Neural cell (in vitro differentiated cells): ENCODE measurements at regions not wholly inside any gene's neighbourhood (a gene's known extent, or its start where the extent isn't known, plus 50 kb on each side); places are given as distances from the start of the nearest gene placed in this dataset.

ENCODE experiments used
- H2AFZ ChIP-seq: fragments of 200-600, 300-800 bp; sonication (generic), shearing (Covaris generic); 2 replicates; pipeline ENCODE4 v1.6.0; 2014; ENCODE audit warnings: low read depth, mild to moderate bottlenecking, antibody characterized with exemption, low read length, moderate library complexity
- H3F3A ChIP-seq: fragments of 200-600 bp; shearing (Covaris generic); 2 replicates; pipeline ENCODE4 v1.6.1; 2016; ENCODE audit warnings: mild to moderate bottlenecking, moderate library complexity, mixed read lengths, antibody characterized with exemption, low read length; ENCODE audit not compliant: insufficient read depth, poor library complexity, severe bottlenecking
- H3K27ac ChIP-seq: fragments of 200-600, 300-800 bp; sonication (generic), shearing (Covaris generic); 2 replicates; pipeline ENCODE4 v1.5.1; 2014; ENCODE audit warnings: mild to moderate bottlenecking, low read length, moderate library complexity
- H3K27me3 ChIP-seq: fragments of 300-800, 200-600 bp; sonication (generic), shearing (Covaris generic); 2 replicates; pipeline ENCODE4 v1.6.0; 2014; ENCODE audit warnings: mild to moderate bottlenecking, low read depth, low read length, moderate library complexity; ENCODE audit not compliant: insufficient read depth
- H3K36me3 ChIP-seq: fragments of 300-800, 200-600 bp; sonication (generic), shearing (Covaris generic); 2 replicates; pipeline ENCODE4 v1.5.1; 2014; ENCODE audit warnings: mild to moderate bottlenecking, antibody characterized with exemption, low read length, moderate library complexity; ENCODE audit not compliant: insufficient read depth
- H3K4me2 ChIP-seq: fragments of 300-800, 200-600 bp; sonication (generic), shearing (Covaris generic); 2 replicates; pipeline ENCODE4 v1.6.0; 2014; ENCODE audit warnings: mild to moderate bottlenecking, low read length
- H3K4me3 ChIP-seq: fragments of 300-800, 200-600 bp; sonication (generic), shearing (Covaris generic); 2 replicates; pipeline ENCODE4 v1.5.1; 2014; ENCODE audit warnings: mild to moderate bottlenecking, low read length, moderate library complexity
- H3K79me2 ChIP-seq: fragments of 200-600 bp; shearing (Covaris generic); replicated peaks from 2 replicates; pipeline ENCODE4 v1.6.0; 2014; ENCODE audit warnings: mild to moderate bottlenecking, low read length, moderate library complexity; ENCODE audit not compliant: insufficient read depth
- H3K9ac ChIP-seq: fragments of 300-800, 200-600 bp; sonication (generic), shearing (Covaris generic); 2 replicates; pipeline ENCODE4 v1.6.1; 2016; ENCODE audit warnings: mild to moderate bottlenecking, low read length, mixed read lengths
- H3K9me2 ChIP-seq: fragments of 200-600 bp; shearing (Covaris generic); 2 replicates; pipeline ENCODE4 v1.6.1; 2016; ENCODE audit warnings: mild to moderate bottlenecking, low read length, mixed read lengths; ENCODE audit not compliant: insufficient read depth
- H3K9me3 ChIP-seq: fragments of 200-600, 300-800 bp; sonication (generic), shearing (Covaris generic); 2 replicates; pipeline ENCODE4 v1.6.1; 2016; ENCODE audit warnings: mild to moderate bottlenecking, mixed run types, low read length, moderate library complexity, mixed read lengths
- H4K20me1 ChIP-seq: fragments of 200-600 bp; shearing (Covaris generic); 2 replicates; pipeline ENCODE4 v1.6.1; 2016; ENCODE audit warnings: mild to moderate bottlenecking, mixed run types; ENCODE audit not compliant: insufficient read depth
- EP300 ChIP-seq: fragments of 450-650 bp; conservative IDR thresholded peaks from 2 replicates; pipeline ENCODE4 v1.6.1; 2014; ENCODE audit warnings: antibody characterized with exemption, mild to moderate bottlenecking, moderate library complexity; ENCODE audit not compliant: poor library complexity, severe bottlenecking
- EZH2 ChIP-seq: fragments of 200-600, 300-800 bp; shearing (Covaris generic), sonication (generic); IDR thresholded peaks from 2 replicates; pipeline ENCODE4 v1.6.1; 2014; ENCODE audit warnings: antibody characterized with exemption, low read length, borderline replicate concordance, mild to moderate bottlenecking; ENCODE audit not compliant: insufficient read depth, poor library complexity, severe bottlenecking
- MXI1 ChIP-seq: fragments of 450-650 bp; conservative IDR thresholded peaks from 2 replicates; pipeline ENCODE4 v1.6.1; 2014; ENCODE audit warnings: antibody characterized with exemption, mild to moderate bottlenecking; ENCODE audit not compliant: poor library complexity, severe bottlenecking
- POLR2AphosphoS5 ChIP-seq: IDR thresholded peaks from 2 replicates; pipeline ENCODE4 v1.6.1; 2012
- RAD21 ChIP-seq: fragments of 450-650 bp; conservative IDR thresholded peaks from 2 replicates; pipeline ENCODE4 v1.6.1; 2014; ENCODE audit warnings: antibody characterized with exemption, mild to moderate bottlenecking, moderate library complexity
- TAF1 ChIP-seq: IDR thresholded peaks from 2 replicates; pipeline ENCODE4 v1.6.1; 2012; ENCODE audit warnings: low read depth
- TF ChIP-seq, protein P1 (sequence below): IDR thresholded peaks from 2 replicates; pipeline ENCODE4 v1.6.1; 2012; ENCODE audit warnings: borderline replicate concordance
- TF ChIP-seq, protein P2 (sequence below): fragments of 450-650 bp; IDR thresholded peaks from 2 replicates; pipeline ENCODE4 v1.5.1; 2014; ENCODE audit warnings: antibody characterized with exemption, mild to moderate bottlenecking, moderate library complexity; ENCODE audit not compliant: poor library complexity, severe bottlenecking

DNA sequence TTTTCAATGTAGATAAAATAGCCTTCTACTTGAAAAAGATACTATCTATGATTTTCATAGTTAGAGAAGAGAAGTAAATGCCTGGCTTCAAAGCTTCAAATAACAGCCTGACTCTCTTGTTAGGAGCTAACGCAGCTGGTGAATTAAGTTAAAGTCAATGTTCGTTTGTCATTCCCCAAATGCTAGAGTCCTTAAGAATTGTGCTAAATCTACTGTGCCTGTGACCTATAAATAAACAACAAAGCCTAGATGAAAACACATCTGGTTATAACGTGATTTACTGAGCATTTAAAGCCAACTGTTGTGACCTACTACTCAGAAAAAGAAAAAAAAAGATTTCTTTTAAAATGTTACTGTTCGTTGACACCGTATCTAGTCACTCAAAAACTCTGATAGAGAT lies 134.7 kb downstream of the POLR1F start:
- no peaks in the 10 kb centered on the region for H3K9me2 ChIP-seq
- H3K27ac ChIP-seq: no peak overlapping the region
- H3K4me2 ChIP-seq: no peak overlapping the region
- H3K9me3 ChIP-seq: no peaks in the 10 kb centered on the region
- no peaks in the 10 kb centered on the region for H3F3A ChIP-seq
- TF ChIP-seq, protein P1, sequence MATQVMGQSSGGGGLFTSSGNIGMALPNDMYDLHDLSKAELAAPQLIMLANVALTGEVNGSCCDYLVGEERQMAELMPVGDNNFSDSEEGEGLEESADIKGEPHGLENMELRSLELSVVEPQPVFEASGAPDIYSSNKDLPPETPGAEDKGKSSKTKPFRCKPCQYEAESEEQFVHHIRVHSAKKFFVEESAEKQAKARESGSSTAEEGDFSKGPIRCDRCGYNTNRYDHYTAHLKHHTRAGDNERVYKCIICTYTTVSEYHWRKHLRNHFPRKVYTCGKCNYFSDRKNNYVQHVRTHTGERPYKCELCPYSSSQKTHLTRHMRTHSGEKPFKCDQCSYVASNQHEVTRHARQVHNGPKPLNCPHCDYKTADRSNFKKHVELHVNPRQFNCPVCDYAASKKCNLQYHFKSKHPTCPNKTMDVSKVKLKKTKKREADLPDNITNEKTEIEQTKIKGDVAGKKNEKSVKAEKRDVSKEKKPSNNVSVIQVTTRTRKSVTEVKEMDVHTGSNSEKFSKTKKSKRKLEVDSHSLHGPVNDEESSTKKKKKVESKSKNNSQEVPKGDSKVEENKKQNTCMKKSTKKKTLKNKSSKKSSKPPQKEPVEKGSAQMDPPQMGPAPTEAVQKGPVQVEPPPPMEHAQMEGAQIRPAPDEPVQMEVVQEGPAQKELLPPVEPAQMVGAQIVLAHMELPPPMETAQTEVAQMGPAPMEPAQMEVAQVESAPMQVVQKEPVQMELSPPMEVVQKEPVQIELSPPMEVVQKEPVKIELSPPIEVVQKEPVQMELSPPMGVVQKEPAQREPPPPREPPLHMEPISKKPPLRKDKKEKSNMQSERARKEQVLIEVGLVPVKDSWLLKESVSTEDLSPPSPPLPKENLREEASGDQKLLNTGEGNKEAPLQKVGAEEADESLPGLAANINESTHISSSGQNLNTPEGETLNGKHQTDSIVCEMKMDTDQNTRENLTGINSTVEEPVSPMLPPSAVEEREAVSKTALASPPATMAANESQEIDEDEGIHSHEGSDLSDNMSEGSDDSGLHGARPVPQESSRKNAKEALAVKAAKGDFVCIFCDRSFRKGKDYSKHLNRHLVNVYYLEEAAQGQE: no peak
- TF ChIP-seq, protein P2, sequence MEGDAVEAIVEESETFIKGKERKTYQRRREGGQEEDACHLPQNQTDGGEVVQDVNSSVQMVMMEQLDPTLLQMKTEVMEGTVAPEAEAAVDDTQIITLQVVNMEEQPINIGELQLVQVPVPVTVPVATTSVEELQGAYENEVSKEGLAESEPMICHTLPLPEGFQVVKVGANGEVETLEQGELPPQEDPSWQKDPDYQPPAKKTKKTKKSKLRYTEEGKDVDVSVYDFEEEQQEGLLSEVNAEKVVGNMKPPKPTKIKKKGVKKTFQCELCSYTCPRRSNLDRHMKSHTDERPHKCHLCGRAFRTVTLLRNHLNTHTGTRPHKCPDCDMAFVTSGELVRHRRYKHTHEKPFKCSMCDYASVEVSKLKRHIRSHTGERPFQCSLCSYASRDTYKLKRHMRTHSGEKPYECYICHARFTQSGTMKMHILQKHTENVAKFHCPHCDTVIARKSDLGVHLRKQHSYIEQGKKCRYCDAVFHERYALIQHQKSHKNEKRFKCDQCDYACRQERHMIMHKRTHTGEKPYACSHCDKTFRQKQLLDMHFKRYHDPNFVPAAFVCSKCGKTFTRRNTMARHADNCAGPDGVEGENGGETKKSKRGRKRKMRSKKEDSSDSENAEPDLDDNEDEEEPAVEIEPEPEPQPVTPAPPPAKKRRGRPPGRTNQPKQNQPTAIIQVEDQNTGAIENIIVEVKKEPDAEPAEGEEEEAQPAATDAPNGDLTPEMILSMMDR: no peak
- no peak for TF ChIP-seq RAD21
- TF ChIP-seq POLR2AphosphoS5: no peak
- no peak for TF ChIP-seq TAF1
- TF ChIP-seq EP300: no peak
- TF ChIP-seq EZH2: no peak
- H3K9ac ChIP-seq: no peak overlapping the region
- H3K4me3 ChIP-seq: no peak overlapping the region
- no peaks in the 10 kb centered on the region for H3K36me3 ChIP-seq
- no peaks in the 10 kb centered on the region for H4K20me1 ChIP-seq
- H2AFZ ChIP-seq: no peak overlapping the region
- H3K27me3 ChIP-seq: no peaks in the 10 kb centered on the region
- no peaks in the 10 kb centered on the region for H3K79me2 ChIP-seq

DNA sequence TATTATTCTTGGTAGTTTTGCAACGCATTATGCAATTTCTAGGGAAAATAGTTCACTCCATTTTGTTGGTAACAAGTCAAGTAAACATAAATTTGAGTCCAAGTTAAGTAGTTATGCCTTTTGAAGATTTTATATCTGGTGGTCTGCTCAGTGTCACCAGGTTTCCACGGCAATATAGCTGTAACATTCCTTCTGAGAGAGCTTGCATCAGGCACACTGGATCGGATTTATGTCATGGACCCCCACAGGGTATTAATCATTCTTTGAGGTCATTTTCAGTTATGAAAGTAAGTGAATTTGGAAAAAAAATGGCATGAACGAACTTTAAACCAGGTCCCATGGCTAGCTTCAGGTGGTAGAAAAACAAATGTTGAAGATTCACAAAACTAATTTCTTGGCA lies 136.3 kb downstream of the POLR1F start:
- no peak overlapping the region for H3K9ac ChIP-seq
- H3K36me3 ChIP-seq: no peaks in the 10 kb centered on the region
- H4K20me1 ChIP-seq: no peaks in the 10 kb centered on the region
- H3K27ac ChIP-seq: no peak overlapping the region
- no peaks in the 10 kb centered on the region for H3F3A ChIP-seq
- no peak overlapping the region for H3K4me2 ChIP-seq
- H3K9me3 ChIP-seq: no peaks in the 10 kb centered on the region
- TF ChIP-seq RAD21 (no peak), MXI1 (no peak), POLR2AphosphoS5 (no peak), TAF1 (no peak)
- TF ChIP-seq, protein P2: no peak
- no peaks in the 10 kb centered on the region for H3K79me2 ChIP-seq
- H3K4me3 ChIP-seq: no peak overlapping the region
- no peaks in the 10 kb centered on the region for H3K9me2 ChIP-seq
- H3K27me3 ChIP-seq: no peaks in the 10 kb centered on the region
- H2AFZ ChIP-seq: no peak overlapping the region
